ENCODE measurements at regions not wholly inside any gene's neighbourhood (a gene's known extent, or its start where the extent isn't known, plus 50 kb on each side); places are given as distances from the start of the nearest gene placed in this dataset.

DNA sequence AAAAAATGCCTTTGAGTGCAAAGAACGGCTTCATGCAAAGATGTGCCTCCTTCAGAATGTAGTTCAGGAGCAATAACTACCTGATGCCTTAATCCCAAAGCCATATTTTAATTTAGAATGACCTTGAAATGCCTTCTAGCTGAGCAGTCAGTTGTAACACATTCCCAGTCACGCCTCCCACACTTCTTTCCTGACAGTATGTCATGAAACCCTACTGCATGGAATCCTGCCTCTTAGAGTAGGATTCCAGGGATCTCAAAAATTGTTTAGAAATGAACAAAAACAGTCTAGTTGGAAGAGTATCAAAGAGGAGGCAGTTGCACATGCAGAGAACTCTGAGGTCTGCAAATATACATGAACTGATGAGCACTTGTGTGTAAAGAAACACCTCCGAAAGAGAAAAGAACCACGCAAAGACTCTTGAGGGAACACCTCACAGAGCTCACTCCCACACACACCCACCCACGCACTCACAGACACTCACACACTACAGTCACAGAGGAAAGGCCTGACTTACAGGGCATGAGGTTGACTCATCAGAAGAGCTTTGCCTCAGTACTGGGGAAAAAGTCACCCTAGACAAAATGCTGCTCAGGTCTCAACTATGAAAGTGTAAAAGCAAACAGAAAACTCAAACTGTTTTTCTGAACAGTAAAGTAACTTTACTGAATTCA is 77.4 kb downstream of the GGTLC2 start:
- no peak for TF ChIP-seq POLR2A (IDR thresholded peaks at IDR 0.05; ENCODE audit: low read depth, low read length)
- no peak for TF ChIP-seq POLR2AphosphoS5 (IDR thresholded peaks at IDR 0.05; ENCODE audit: low read depth, low read length)

Data from GM12892 (cell line).